GM12872 (cell line): ENCODE measurements at regions not wholly inside any gene's neighbourhood (a gene's known extent, or its start where the extent isn't known, plus 50 kb on each side); places are given as distances from the start of the nearest gene placed in this dataset.

Experiments used
- CTCF ChIP-seq: IDR thresholded peaks from 3 replicates; pipeline ENCODE4 v1.5.1; 2011; ENCODE audit warnings: low read depth, mild to moderate bottlenecking, low read length, moderate library complexity; ENCODE audit not compliant: insufficient read depth

GRCh38 chr3:87654184-87654583, 377.8 kb upstream of the POU1F1 start:
- no peak for TF ChIP-seq CTCF

DNA sequence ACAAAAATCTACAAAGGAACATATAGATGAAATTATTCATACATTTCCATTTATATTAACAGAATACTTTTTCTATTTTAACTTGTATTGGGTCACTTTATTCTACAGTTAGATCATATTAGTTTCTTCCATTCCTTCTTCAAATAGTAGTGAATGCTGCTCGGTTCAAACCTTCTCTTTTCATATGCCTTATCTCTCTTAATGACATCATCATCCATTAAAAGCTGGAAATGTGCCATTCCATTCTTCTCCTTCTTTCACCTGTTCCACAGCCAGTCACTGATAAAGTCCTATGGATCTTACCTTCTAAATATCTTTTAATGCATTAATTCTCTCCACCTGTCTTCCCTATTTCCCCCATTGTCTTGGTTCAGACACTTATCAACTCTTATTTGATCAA, 358.0 kb upstream of the POU1F1 start:
- TF ChIP-seq CTCF = no peak

- TF ChIP-seq CTCF = no peak
Measured at GRCh38 chr3:87627316-87627715, 350.9 kb upstream of the POU1F1 start.

DNA sequence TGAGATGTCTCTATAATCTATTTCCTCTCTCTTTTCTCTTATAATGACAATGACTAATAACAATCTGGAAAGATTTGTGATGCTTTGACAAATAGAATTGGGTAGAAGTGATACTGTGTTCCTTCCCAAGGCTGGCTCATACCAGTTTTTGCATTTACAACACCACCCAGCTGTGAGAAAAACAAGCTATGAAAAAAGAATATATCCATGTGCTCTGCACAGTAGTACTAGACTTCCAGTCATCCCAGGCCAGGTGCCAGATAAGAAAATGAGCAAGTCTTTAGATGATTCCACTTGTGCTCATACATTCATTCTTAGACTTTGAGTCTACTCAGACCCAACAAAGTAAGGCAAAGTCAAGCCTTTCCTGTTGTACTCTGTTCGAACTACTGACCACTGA, 350.2 kb upstream of the POU1F1 start:
- no peak for TF ChIP-seq CTCF

DNA sequence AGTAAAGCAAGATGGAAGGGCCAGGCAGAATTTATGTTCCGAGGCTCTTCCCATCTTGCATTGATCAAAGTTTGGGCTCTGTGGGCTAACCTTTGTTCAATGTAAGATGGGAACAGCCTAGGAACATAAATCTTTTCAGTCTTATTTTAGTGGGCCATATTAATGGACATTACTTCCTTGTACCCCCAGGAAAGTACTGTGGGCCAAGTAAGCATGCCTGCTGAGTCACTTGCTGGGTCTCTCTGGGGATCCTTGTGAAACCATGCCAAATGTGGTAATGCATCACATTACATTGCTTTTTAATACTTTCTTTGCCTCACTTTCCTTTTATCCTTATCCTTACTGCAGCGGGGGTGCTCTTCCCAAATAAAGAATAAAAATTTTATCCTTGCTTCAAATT, 349.5 kb upstream of the POU1F1 start:
- no peak for TF ChIP-seq CTCF

DNA sequence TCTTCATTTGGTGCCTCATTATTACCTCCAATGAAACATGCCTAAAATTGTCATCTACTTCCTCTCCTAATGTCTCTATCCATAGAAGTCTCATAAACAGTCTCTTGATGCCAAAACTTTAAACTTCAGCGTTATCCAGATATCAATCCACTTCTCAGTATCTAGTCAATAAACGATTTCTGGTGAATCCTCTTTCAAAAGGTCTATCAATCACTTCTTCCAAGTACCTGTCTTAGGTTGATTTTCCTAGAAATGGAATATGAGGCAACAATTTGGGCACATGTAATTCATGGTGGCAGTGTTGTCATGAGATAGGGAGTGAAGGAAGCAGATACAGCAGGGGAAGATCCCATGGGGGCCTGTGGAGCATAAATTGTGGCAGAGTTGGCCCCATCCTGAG, 348.5 kb upstream of the POU1F1 start:
- no peak for TF ChIP-seq CTCF

- no peak for TF ChIP-seq CTCF
Measured at GRCh38 chr3:87621667-87622066, 345.3 kb upstream of the POU1F1 start.

DNA sequence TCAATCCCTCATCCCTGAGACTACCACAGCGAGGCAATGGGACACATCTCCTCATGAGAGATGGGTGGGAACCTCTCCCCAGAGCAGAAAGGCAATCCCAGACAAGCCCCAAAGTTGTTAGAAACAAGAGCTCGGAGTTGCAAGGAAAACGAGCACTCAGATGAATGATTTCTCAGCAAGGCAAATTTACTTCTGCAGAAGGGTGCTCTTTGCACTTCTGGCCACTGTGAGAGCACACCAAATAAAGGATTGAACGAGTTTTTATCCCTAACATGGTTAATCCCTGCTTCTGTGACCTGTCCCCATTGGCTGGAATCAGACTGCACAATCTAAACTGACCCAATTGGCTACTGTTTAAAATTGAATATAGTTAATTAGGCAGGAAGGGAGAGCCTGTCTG, 339.1 kb upstream of the POU1F1 start:
- no peak for TF ChIP-seq CTCF
